GM23338 (cell line): ENCODE measurements at regions not wholly inside any gene's neighbourhood (a gene's known extent, or its start where the extent isn't known, plus 50 kb on each side); places are given as distances from the start of the nearest gene placed in this dataset.

Experiments used
- ATAC-seq: fragments of 200-7000 bp; cut with Tn5 transposase; 3 replicates; pipeline ENCODE4 v1.9.1; 2020
- DNase-seq: peaks from one replicate; pipeline ENCODE4 v3.0.0-alpha.2; 2015; ENCODE audit warnings: low spot score
- H2AFZ ChIP-seq: fragments of 200-600 bp; sonication (generic); 2 replicates; pipeline ENCODE4 v1.8.0; 2016; ENCODE audit warnings: antibody characterized with exemption, mild to moderate bottlenecking, moderate library complexity
- H3F3A ChIP-seq: fragments of 200-600 bp; sonication (generic); replicated peaks from 2 replicates; pipeline ENCODE4 v1.8.0; 2017; ENCODE audit warnings: antibody characterized with exemption, mixed run types, low read depth
- H3K27ac ChIP-seq: fragments of 200-600 bp; sonication (generic); 2 replicates; pipeline ENCODE4 v1.6.1; 2016; ENCODE audit warnings: low read depth
- H3K27me3 ChIP-seq: fragments of 200-600 bp; sonication (generic); 2 replicates; pipeline ENCODE4 v1.8.0; 2016; ENCODE audit warnings: mild to moderate bottlenecking, mixed run types, moderate library complexity; ENCODE audit not compliant: insufficient read depth
- H3K36me3 ChIP-seq: fragments of 200-600 bp; sonication (generic); 2 replicates; pipeline ENCODE4 v1.8.0; 2016; ENCODE audit warnings: mild to moderate bottlenecking; ENCODE audit not compliant: insufficient read depth
- H3K4me1 ChIP-seq: fragments of 200-600 bp; sonication (generic); 2 replicates; pipeline ENCODE4 v1.8.0; 2016; ENCODE audit warnings: mild to moderate bottlenecking, moderate library complexity; ENCODE audit not compliant: insufficient read depth
- H3K4me2 ChIP-seq: fragments of 200-600 bp; sonication (generic); 2 replicates; pipeline ENCODE4 v1.7.1; 2017; ENCODE audit warnings: mixed run types
- H3K4me3 ChIP-seq: fragments of 200-600 bp; sonication (generic); 2 replicates; pipeline ENCODE4 v1.6.1; 2016; ENCODE audit warnings: mixed run types
- H3K79me2 ChIP-seq: fragments of 200-600 bp; sonication (generic); replicated peaks from 2 replicates; pipeline ENCODE4 v1.8.0; 2017; ENCODE audit warnings: mild to moderate bottlenecking; ENCODE audit not compliant: insufficient read depth
- H3K9me2 ChIP-seq: fragments of 200-600 bp; sonication (generic); 2 replicates; pipeline ENCODE4 v1.8.0; 2017; ENCODE audit not compliant: insufficient read depth
- H4K20me1 ChIP-seq: fragments of 200-600 bp; sonication (generic); replicated peaks from 2 replicates; pipeline ENCODE4 v1.8.0; 2017; ENCODE audit warnings: mild to moderate bottlenecking; ENCODE audit not compliant: insufficient read depth
- H3K27ac Mint-ChIP-seq: 2 replicates; pipeline ENCODE4 v1.8.0; 2020; ENCODE audit warnings: inconsistent platforms, mild to moderate bottlenecking, moderate library complexity, mixed read lengths
- H3K27me3 Mint-ChIP-seq: 3 replicates; pipeline ENCODE4 v1.8.0; 2022; ENCODE audit warnings: low read depth, mild to moderate bottlenecking, moderate library complexity, mixed read lengths, inconsistent platforms; ENCODE audit not compliant: insufficient read depth, poor library complexity
- H3K36me3 Mint-ChIP-seq: 3 replicates; pipeline ENCODE4 v1.8.0; 2021; ENCODE audit warnings: low read depth, mild to moderate bottlenecking, inconsistent platforms, moderate library complexity, mixed read lengths
- H3K4me1 Mint-ChIP-seq: 3 replicates; pipeline ENCODE4 v1.8.0; 2020; ENCODE audit warnings: mild to moderate bottlenecking, inconsistent platforms, mixed read lengths
- H3K4me3 Mint-ChIP-seq: 3 replicates; pipeline ENCODE4 v1.8.0; 2021; ENCODE audit warnings: moderate library complexity, mild to moderate bottlenecking, inconsistent platforms, mixed read lengths
- H3K9me3 Mint-ChIP-seq: 3 replicates; pipeline ENCODE4 v1.8.0; 2020; ENCODE audit warnings: moderate library complexity, mild to moderate bottlenecking, inconsistent platforms, mixed read lengths
- EZH2 ChIP-seq: fragments of 200-600 bp; sonication (generic); IDR thresholded peaks from one replicate; pipeline ENCODE4 v1.8.0; 2017; ENCODE audit warnings: antibody characterized with exemption, mild to moderate bottlenecking, low read depth; ENCODE audit not compliant: unreplicated experiment
- EZH2phosphoT487 ChIP-seq: fragments of 200-600 bp; sonication (generic); IDR thresholded peaks from one replicate; pipeline ENCODE4 v1.8.1; 2018; ENCODE audit warnings: antibody characterized with exemption; ENCODE audit not compliant: unreplicated experiment
- JUNB ChIP-seq: IDR thresholded peaks from one replicate; pipeline ENCODE4 v1.6.1; 2016; ENCODE audit warnings: antibody characterized with exemption; ENCODE audit not compliant: unreplicated experiment
- NANOG ChIP-seq: IDR thresholded peaks from 2 replicates; pipeline ENCODE4 v1.6.1; 2016; ENCODE audit warnings: antibody characterized with exemption, borderline replicate concordance
- POLR2AphosphoS5 ChIP-seq: IDR thresholded peaks from 2 replicates; pipeline ENCODE4 v1.6.1; 2016; ENCODE audit warnings: antibody characterized with exemption, low read depth
- REST ChIP-seq: IDR thresholded peaks from one replicate; pipeline ENCODE4 v1.6.1; 2018; ENCODE audit warnings: antibody characterized with exemption; ENCODE audit not compliant: unreplicated experiment
- STAT1 ChIP-seq: IDR thresholded peaks from one replicate; pipeline ENCODE4 v1.6.1; 2016; ENCODE audit warnings: antibody characterized with exemption; ENCODE audit not compliant: unreplicated experiment
- ZNF114 ChIP-seq: fragments of 250-450 bp; sonication (Bioruptor Pico); IDR thresholded peaks from 2 replicates; pipeline ENCODE4 v1.5.0; 2020; ENCODE audit warnings: mild to moderate bottlenecking, moderate library complexity
- ZNF331 ChIP-seq: fragments of 250-450 bp; sonication (Bioruptor Pico); IDR thresholded peaks from 2 replicates; pipeline ENCODE4 v1.5.0; 2020; ENCODE audit warnings: low read depth, mild to moderate bottlenecking, moderate library complexity
- ZNF462 ChIP-seq: fragments of 250-450 bp; sonication (Bioruptor Pico); IDR thresholded peaks from 2 replicates; pipeline ENCODE4 v1.5.0; 2020; ENCODE audit warnings: mild to moderate bottlenecking, moderate library complexity
- TF ChIP-seq, protein P1 (sequence below): IDR thresholded peaks from 2 replicates; pipeline ENCODE4 v1.6.1; 2016; ENCODE audit warnings: antibody characterized with exemption

- H3K79me2 ChIP-seq: no peaks in the 10 kb centered on the region
- no peak overlapping the region for H3K4me3 ChIP-seq
- Mint-ChIP-seq H3K9me3 (peaks cover 11% of the 10 kb centered on the region), H3K27ac (no peak overlapping the region), H3K4me3 (no peak overlapping the region), H3K27me3 (peaks cover 2% of the 10 kb centered on the region), H3K4me1 (no peaks in the 10 kb centered on the region), H3K36me3 (peaks cover 6% of the 10 kb centered on the region; the same call in 2 of the 3 replicates)
- H3K27me3 ChIP-seq: no peaks in the 10 kb centered on the region
- no peaks in the 10 kb centered on the region for H3F3A ChIP-seq
- no peaks in the 10 kb centered on the region for H3K36me3 ChIP-seq
- no peak overlapping the region for H2AFZ ChIP-seq
- DNase-seq: no peak
- H3K4me2 ChIP-seq: no peak overlapping the region
- TF ChIP-seq EZH2phosphoT487: no peak
- TF ChIP-seq STAT1: no peak
- TF ChIP-seq REST: no peak
- TF ChIP-seq NANOG: no peak
- no peak for TF ChIP-seq ZNF331 (CRISPR knock-in tag)
- no peak for TF ChIP-seq ZNF462
- TF ChIP-seq EZH2: no peak
- no peak for TF ChIP-seq ZNF114
- no peak for TF ChIP-seq POLR2AphosphoS5
- TF ChIP-seq, protein P1, sequence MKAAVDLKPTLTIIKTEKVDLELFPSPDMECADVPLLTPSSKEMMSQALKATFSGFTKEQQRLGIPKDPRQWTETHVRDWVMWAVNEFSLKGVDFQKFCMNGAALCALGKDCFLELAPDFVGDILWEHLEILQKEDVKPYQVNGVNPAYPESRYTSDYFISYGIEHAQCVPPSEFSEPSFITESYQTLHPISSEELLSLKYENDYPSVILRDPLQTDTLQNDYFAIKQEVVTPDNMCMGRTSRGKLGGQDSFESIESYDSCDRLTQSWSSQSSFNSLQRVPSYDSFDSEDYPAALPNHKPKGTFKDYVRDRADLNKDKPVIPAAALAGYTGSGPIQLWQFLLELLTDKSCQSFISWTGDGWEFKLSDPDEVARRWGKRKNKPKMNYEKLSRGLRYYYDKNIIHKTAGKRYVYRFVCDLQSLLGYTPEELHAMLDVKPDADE: no peak
- no peak for TF ChIP-seq JUNB
- no peak overlapping the region for H3K27ac ChIP-seq
- H3K9me2 ChIP-seq: no peaks in the 10 kb centered on the region; the same call in 1 of the 2 replicates
- ATAC-seq: no peak
- H4K20me1 ChIP-seq: no peaks in the 10 kb centered on the region
- no peaks in the 10 kb centered on the region for H3K4me1 ChIP-seq
These were observed 255.8 kb upstream of the MYO3A start for GRCh38 chr10:25678220-25678619.
